Ovary (tissue), 7 donors: ENCODE measurements at regions not wholly inside any gene's neighbourhood (a gene's known extent, or its start where the extent isn't known, plus 50 kb on each side); places are given as distances from the start of the nearest gene placed in this dataset.

Experiments used
- DNase-seq, 5 donors: peaks; one replicate each; pipeline ENCODE4 v3.0.0-alpha.2; 2019 to 2020
- H3K27ac ChIP-seq, 2 donors: fragments of 200-600 bp; one replicate each; pipeline versions ENCODE4 v1.5.1 to v1.8.0; 2019 to 2022
- H3K27me3 ChIP-seq: fragments of 200-600 bp; one replicate; pipeline ENCODE4 v1.8.0; 2022
- H3K36me3 ChIP-seq: fragments of 200-600 bp; sonication (generic); one replicate; pipeline ENCODE4 v1.5.1; 2019
- H3K4me1 ChIP-seq: one replicate; pipeline ENCODE4 v1.8.1; 2013; ENCODE audit warnings: mild to moderate bottlenecking, moderate library complexity; ENCODE audit not compliant: insufficient read depth
- H3K4me3 ChIP-seq: fragments of 200-600 bp; sonication (generic); one replicate; pipeline ENCODE4 v1.5.1; 2017
- H3K9me3 ChIP-seq, 2 donors: fragments of 200-600 bp in 1 of 2; sonication (generic) in 1 of 2; one replicate each; pipeline versions ENCODE4 v1.5.1 to v1.8.1; 2013 to 2019; ENCODE audit warnings: mild to moderate bottlenecking in 1 of 2, moderate library complexity in 1 of 2
- EP300 ChIP-seq: sonication (generic); formaldehyde crosslinking; IDR thresholded peaks from one replicate; pipeline ENCODE4 v1.6.1; 2017; ENCODE audit warnings: antibody characterized with exemption
- POLR2A ChIP-seq: fragments of 450-650 bp; IDR thresholded peaks from one replicate; pipeline ENCODE4 v1.6.1; 2017; ENCODE audit warnings: antibody characterized with exemption, mild to moderate bottlenecking, moderate library complexity
- WGBS, 3 donors: extraction: QIAGEN DNeasy Blood & Tissue Kit in 1 of 3; methylation state at CpG; one replicate each; pipeline versions ENCODE4 v1.1.5 to v1.1.7; 2013 to 2017; 5-methylcytosine and 5-hydroxymethylcytosine counted together
- intact Hi-C, 4 donors: fragments of 100-400 bp; cut with DNase I; formaldehyde crosslinking; loops; one replicate each; pipeline versions ENCODE4 v1.11.0 to v1.15.1; 2022 to 2023
- TF ChIP-seq, protein P1 (sequence below), 3 donors: fragments of 450-650 bp in 2 of 3; fragments of 200-600 bp in 1 of 3; IDR thresholded peaks; one replicate each; pipeline versions ENCODE4 v1.5.1 to v1.8.0; 2016 to 2022; ENCODE audit warnings: antibody characterized with exemption in 3 of 3, mild to moderate bottlenecking in 1 of 3
- donor health status: DM: no; HTN: no; CAD: no; lungs with moderate emphysema.
- donor health status: DM: no; HTN: no; CAD: no.
- donor health status: Bipolar disorder and iron deficiency.
- donor health status: DM: no; HTN: no; CAD: no.
- donor health status: DM: yes; HTN: yes; CAD: no.

DNA sequence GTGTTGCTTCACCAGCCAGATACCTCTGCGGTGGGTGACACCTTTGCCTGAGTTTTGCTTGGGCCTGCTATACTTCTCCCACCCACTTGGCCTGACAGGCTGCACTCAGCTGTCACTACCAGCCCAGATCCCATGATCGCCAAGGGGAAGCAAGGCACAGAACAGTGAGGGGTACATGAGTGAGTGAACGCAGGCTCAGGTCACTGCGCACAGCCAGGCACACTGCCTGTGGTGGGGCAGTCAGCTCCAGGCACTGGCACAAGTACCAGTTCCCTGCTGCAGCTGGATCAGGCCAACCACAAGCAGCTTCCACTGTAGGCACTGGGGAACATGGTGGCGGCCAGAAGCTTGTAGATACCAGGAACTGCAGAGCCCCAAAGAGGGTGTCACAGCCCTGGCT lies 441.9 kb upstream of the GRM3 start:
- peaks cover 0 to 5% of the 10 kb centered on the region in 2 donors for H3K9me3 ChIP-seq
- WGBS, 3 donors: 87 to 93% (median 91%) methylated on average over 5 of the region's 5 CpGs
- H3K27ac ChIP-seq: no peak overlapping the region
- no peak for DNase-seq
- no peaks in the 10 kb centered on the region for H3K27me3 ChIP-seq
- no peaks in the 10 kb centered on the region for H3K36me3 ChIP-seq
- no peaks in the 10 kb centered on the region for H3K4me1 ChIP-seq
- TF ChIP-seq, protein P1, sequence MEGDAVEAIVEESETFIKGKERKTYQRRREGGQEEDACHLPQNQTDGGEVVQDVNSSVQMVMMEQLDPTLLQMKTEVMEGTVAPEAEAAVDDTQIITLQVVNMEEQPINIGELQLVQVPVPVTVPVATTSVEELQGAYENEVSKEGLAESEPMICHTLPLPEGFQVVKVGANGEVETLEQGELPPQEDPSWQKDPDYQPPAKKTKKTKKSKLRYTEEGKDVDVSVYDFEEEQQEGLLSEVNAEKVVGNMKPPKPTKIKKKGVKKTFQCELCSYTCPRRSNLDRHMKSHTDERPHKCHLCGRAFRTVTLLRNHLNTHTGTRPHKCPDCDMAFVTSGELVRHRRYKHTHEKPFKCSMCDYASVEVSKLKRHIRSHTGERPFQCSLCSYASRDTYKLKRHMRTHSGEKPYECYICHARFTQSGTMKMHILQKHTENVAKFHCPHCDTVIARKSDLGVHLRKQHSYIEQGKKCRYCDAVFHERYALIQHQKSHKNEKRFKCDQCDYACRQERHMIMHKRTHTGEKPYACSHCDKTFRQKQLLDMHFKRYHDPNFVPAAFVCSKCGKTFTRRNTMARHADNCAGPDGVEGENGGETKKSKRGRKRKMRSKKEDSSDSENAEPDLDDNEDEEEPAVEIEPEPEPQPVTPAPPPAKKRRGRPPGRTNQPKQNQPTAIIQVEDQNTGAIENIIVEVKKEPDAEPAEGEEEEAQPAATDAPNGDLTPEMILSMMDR (IDR thresholded peaks at IDR 0.05): no peak
- no peak for TF ChIP-seq EP300
- no peak for TF ChIP-seq POLR2A
- intact Hi-C loops: no loop called here
- no peak overlapping the region for H3K4me3 ChIP-seq

DNA sequence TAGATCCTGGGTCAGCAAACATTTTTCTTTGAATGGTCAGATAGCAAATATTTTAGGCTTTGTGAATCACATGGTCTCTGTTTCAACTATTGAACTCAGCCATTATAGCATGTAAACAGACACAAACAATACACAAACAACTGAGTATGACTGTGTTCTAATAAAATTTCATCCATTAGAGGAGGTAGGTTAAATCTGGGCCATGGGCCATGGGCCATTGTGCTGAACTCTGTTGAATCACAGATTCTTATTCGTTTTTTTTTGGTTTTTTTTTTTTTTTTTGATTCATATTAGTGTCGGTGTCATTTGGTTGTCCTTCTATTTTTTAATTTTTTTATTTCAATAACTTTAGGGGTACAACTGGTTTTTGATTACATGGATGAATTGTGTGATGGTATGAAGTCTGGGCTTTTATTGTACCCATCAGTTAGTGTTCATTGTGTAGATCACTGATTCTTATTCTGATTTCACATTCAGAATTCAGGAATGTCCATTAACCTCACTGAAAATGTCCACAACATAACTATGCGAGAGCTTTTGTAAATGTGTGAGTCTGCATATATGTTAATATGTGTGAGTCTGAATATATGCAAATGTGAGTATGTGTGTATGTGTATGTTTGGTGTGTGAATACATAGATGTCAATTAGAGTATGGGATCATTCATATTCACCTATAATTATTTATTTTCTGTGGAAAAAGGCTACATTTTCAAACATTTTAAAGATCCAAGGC lies 443.7 kb upstream of the GRM3 start:
- Histone ChIP-seq H3K4me1 (no peaks in the 10 kb centered on the region), H3K27ac (no peak overlapping the region), H3K4me3 (no peak overlapping the region), H3K36me3 (no peaks in the 10 kb centered on the region), H3K9me3 (peaks cover 0 to 5% of the 10 kb centered on the region in 2 donors), H3K27me3 (no peaks in the 10 kb centered on the region)
- TF ChIP-seq, protein P1 (IDR thresholded peaks at IDR 0.05): no peak
- TF ChIP-seq POLR2A (no peak), EP300 (no peak)
- 46 to 72% (median 53%) methylated on average over 3 of the region's 3 CpGs for WGBS, 3 donors
- intact Hi-C loops: no loop called here
- DNase-seq: no peak

DNA sequence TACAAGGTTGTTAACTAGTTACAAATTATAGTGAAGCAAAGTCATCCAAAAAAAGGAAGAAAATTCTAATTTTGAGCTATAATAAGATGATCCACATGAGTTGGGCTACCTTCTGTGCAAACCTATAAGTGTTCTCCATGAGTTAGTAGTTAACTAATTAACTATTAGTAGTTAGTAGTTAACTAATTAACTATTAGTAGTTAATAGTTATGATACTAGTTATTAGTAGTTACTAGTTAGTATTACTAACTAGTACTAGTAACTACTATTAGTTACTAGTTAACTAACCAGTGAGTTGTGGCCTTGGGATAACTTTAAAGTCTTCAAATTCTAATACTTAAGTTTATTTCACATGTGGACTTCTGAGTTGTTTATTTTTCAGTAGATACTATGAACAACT lies 453.4 kb upstream of the GRM3 start:
- DNase-seq: no peak

DNA sequence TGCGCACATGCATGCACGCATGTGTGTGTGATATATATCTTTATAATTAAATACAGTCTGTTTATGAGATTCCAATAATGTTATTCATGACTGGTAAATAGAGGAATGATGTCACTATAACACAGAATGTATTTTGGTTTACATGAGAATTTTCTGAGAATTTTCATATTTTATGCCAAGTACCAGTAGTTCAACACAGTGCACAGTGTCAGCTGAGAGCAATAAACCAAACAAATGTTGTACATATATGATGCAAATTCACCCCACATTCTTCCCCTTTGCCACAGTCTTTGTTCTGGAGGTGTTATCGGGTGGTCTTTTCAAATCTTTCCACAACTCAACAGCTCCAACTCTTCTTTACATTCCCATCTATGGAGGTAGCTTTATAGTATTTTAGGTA lies 462.2 kb upstream of the GRM3 start:
- intact Hi-C loops: no loop called here
- Histone ChIP-seq H3K4me3 (no peak overlapping the region), H3K27me3 (no peaks in the 10 kb centered on the region), H3K27ac (no peak overlapping the region), H3K4me1 (no peaks in the 10 kb centered on the region), H3K9me3 (no peaks in the 10 kb centered on the region), H3K36me3 (no peaks in the 10 kb centered on the region)
- 60 to 96% (median 94%) methylated on average over 3 of the region's 3 CpGs for WGBS, 3 donors
- no peak for DNase-seq
- TF ChIP-seq, protein P1 (IDR thresholded peaks at IDR 0.05): no peak
- TF ChIP-seq POLR2A (no peak), EP300 (no peak)

More for the DNA sequence above, 453.4 kb upstream of the GRM3 start:
- intact Hi-C loops: no loop called here
- Histone ChIP-seq H3K4me3 (no peak overlapping the region), H3K27me3 (no peaks in the 10 kb centered on the region), H3K4me1 (no peaks in the 10 kb centered on the region), H3K27ac (no peak overlapping the region), H3K9me3 (no peaks in the 10 kb centered on the region), H3K36me3 (no peaks in the 10 kb centered on the region)
- TF ChIP-seq EP300: no peak
- no peak for TF ChIP-seq POLR2A
- TF ChIP-seq, protein P1 (IDR thresholded peaks at IDR 0.05): no peak
